Right forelimb (tissue), 1 donor: ENCODE measurements at regions not wholly inside any gene's neighbourhood (a gene's known extent, or its start where the extent isn't known, plus 50 kb on each side); places are given as distances from the start of the nearest gene placed in this dataset.
"Not testable (repeated sequence)": the region's sequence is repeated elsewhere in the genome, so short reads cannot be mapped to it uniquely, and the experiment has no call there.

ENCODE experiments used
- DNase-seq: peaks from one replicate; pipeline ENCODE4 v3.0.0-alpha.2; 2018

DNA sequence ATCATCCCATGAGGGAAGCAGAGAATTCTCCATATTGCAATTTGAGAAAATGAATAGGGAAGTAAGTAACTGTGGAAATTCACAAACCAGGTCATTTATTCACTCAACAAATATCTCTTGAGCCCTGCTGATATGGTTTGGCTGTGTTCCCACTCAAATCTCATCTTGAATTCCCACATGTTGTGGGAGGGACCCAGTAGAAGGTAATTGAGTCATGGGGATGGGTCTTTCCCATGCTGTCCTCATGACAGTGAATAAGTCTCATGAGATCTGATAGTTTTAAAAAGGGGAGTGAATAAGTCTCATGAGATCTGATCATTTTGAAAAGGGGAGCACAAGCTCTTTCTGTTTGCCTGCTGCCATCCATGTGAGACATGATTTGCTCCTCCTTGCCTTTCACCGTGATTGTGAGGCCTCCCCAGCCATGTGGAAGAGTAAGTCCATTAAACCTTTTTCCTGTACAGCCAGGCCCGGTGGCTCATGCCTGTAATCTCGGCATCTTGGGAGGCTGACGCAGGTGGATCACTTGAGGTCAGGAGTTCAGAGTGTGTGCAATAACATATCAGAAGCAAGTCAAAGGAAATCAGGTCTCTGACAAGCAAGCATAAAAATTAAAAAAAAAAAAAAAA, 193.2 kb downstream of the NDUFA10 start:
- peak; percentile 19 for DNase-seq

GRCh38 chr2:239831001-239831731, 194.0 kb downstream of the NDUFA10 start:
- DNase-seq, result peak; percentile 44

DNA sequence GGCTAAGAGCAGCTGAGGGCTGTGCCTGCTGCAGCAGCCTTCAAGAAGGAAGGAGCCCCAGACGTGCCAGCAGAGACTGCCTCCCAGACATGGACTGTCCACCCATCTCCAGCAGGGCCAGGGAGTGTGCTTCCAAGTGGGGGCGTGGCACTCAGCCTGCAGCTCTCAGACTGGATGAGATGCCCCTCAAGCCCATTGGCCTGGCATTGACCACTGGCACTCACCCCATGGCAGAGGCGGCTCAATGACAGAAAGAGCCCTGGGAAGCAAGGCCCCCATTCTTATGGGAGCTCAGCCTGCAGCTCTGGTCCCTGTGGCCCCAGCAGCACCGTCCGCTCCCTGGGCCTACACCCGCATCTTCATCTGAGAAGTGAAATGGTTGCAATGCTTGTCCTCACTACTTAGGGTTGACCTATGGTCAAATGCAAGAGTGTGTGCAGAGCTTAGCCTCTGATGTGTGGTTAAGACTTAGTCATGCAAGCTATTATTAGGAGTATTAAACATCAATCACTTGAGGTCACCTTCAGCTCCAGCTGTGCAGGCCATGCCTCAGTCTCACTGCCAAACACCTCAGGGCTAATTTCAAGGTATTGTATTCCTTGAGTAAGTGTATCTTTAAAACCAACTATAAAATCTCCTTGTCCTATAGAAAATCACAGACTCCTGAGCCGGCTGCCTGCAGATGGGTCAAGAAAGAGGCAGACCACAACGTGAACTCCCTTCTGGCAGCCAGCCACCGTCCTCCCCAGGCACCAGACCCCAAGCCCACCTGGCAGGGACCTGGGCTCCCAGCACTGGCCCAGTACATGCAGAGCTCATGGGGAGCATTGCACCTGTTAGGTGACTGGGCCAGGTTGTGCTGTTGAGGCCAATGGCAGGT, 194.8 kb downstream of the NDUFA10 start:
- peak; percentile 42 for DNase-seq

DNA sequence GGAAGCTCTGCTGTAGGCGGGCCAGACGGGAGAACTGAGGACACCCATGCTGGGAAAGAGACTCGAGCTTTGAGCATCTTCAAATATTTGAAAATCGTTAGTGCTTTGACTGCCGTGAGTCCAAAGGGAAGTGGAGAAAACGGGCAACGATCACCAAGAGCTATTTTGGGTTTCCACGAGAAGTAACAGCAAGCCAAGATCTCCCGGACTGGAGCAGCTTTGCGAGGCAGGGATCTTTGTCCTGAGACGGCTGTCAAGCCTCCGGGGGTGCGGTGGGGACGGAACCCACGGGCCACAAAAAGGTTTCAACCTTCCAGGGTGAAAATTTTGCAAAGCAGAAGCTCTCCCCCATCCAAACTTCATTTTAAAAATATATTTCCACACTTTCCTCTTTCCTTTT, 195.8 kb downstream of the NDUFA10 start:
- DNase-seq, result peak; percentile 30

GRCh38 chr2:239828973-239829275, 196.2 kb downstream of the NDUFA10 start:
- not testable (repeated sequence) for DNase-seq

DNA sequence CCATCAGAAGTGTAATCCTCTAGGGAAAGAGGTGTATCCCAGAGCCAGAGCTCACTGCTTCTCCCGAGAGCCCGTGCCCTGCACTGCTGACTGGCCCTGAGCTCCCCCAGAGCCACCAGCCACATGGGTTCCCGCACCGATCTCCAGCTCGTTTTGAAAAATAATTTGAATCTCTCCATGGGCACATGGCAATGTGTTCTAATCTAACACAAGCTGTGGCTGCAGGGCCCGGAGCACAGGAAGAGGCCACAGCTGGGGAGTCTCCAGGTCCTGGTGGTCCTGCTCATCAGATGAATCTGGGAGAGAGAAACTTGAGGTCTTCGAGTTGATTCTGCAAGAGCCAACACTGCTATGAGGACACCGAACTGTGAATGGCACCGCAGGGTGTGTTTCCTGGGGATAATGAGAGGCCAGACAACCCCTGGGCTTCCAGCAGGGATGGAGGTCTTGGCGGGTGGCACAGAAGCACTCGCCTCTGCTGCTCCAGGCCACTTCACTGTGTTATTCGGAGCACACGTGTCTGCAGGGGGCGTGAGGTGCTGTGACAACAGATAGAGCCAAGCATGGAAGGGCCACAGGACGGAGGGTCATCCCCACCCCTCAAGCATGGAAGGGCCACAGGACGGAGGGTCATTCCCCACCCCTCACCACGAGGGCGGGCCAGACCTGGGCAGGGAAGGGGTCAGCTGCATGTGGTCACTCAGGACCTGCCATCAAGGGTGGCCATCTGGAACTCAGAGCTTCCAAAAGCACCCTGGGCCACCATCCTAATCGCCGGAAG, 196.8 kb downstream of the NDUFA10 start:
- peak; percentile 39 for DNase-seq

DNA sequence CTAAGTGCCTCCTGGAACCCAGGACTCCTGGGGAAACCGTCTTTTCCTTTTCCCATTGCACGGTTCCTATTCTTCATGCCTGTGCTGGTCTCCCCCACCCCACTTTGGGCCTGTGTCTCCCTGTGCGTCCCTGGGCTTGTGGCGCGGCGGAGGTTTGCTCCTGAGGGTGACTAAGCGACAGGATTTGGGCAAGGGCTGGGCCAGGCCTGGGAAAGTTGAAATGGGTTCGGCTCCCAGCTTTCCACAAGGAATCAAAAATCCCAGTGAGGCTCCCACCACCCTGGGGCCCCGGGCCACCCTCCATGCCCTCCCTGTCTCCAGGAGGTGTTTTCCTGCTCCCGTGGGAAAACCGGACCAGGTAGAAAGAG, 197.6 kb downstream of the NDUFA10 start:
- DNase-seq, result peak; percentile 29

- DNase-seq, result peak; percentile 32
Observed at GRCh38 chr2:239826786-239827522, 198.2 kb downstream of the NDUFA10 start.

GRCh38 chr2:239826376-239826775, 198.8 kb downstream of the NDUFA10 start:
- peak; percentile 16 for DNase-seq

DNA sequence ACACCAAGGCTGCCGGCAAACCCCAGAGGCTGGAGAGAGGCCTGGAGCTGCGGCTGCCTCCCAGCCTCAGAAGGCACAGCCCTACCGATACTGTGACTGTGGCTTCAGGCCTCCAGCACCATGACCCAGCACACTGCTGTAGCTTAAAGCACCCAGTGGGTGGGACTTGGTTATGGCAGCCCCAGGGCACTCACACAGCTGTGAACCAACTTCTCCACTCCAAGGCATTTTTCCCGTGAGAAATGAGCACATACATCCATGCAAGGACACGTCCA, 199.5 kb downstream of the NDUFA10 start:
- DNase-seq, result no peak

DNA sequence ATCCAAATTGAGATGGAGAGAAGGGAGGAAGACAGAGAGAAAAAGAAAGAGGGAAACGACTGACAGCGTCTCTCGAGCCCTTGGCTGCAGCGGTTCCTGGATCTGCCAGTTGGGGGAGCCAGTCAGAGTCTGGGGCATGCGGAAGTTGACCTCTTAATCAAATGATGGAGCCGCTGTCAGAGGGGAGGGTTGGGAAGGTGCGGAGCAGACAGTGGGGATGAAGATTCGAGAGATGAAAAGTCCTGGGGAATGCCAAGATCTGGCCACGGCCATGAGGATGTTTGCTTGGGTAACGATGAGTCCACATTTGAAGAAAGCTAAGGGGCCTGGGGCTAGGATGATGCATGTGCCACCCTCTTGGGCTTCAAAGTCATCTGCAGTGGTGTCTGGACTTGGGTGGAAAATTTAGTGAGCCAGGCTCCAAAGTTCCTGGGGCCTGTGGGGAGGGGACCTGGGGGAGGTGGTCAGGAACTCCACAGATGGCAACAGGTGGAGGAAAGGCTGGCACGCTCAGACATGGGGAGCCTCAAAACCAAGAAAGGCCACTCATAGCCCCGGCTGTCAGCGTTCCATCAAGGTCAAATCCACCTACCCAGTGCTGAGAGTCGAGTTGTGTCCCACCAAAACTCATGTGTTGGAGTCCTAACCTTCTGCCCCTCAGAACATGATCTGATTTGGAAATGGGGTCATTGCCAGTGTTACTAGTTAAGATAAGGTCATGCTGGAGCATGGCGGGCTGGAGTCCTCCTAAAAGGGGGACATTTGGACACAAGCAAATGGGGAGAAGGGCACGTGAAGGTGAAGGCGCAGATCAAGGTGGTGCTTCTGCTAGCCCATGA, 200.1 kb downstream of the NDUFA10 start:
- peak; percentile 27 for DNase-seq

DNA sequence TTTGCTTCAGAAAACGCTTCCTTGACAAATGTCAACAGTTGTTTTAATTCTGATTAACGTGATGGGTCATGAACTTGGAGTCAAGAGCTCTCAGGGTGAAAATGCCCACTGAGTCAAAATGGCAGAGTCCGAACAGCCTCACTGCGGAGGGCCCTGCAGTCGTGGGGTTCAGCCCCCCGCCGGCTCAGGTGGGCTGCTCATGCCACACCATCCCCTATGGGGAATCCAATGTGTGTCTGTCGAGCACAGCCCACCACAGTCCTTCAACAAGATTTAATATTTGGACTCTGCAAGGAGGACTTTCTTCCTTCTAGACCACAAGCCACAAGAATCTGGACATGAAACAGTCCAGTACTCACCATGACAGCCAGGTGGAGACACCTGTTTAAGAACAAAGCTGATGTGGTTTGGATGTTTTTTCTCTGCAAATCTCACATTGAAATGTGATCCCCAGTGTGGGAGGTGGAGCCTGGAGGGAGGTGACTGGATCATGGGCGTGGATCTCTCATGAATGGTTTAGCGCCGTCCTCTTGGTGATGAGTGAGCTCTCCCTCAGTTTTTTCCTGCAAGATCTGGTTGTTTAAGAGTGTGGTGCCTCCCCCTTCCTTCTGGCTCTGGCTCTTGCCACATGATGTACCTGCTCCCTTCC, 201.0 kb downstream of the NDUFA10 start:
- peak; percentile 34 for DNase-seq

DNA sequence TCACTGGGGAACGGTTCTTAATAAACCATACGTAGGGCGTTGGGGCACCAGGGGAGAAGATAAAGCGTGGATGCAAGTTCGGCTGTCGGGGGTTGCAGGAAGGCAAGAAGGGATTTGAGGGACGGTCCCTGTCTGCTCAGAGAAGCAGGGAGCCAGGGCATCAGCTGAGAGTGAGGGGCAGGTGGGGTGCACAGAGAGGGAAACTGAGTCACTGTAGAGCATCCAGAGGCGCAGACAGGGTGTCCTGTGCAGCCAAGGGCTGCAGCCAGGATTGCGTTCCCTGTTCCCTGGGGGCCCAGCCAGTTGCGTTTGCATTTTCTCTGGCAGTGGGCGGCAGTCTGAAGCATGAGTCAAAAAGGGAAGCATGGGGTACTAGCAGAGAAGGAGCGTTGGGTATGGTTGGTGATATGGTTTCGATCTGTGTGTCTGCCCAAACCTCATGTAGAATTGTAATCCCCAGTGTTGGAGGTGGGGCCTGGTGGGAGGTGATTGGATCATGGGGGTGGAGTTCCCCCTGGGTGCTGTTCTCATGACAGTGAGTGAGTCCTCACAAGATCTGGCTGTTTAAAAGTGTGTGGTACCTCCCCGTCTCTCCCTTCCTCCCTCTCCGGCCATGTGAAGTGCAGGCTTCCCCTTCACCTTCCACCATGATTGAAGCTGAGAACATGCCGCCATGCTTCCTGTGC, 202.9 kb downstream of the NDUFA10 start:
- DNase-seq, result peak; percentile 32

DNA sequence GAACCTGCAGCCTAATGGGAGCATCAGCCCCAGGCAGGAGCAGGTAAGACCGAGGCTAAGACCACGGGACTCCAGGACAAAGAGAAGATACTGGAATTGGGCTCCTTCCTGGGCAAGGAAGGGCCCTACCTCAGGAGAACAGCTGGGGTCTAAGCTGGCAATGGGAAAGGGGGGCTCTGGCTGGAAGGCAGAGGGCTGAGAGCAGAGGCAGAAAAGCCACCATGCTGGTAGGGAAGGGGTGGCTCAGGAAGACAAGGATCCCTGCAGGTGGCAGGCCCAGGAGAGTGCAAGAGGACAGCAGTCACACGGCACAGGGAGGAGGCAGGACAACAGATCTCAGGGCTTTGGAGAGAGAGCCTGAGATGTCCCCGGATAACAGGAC, 203.5 kb downstream of the NDUFA10 start:
- peak; percentile 10 for DNase-seq

DNA sequence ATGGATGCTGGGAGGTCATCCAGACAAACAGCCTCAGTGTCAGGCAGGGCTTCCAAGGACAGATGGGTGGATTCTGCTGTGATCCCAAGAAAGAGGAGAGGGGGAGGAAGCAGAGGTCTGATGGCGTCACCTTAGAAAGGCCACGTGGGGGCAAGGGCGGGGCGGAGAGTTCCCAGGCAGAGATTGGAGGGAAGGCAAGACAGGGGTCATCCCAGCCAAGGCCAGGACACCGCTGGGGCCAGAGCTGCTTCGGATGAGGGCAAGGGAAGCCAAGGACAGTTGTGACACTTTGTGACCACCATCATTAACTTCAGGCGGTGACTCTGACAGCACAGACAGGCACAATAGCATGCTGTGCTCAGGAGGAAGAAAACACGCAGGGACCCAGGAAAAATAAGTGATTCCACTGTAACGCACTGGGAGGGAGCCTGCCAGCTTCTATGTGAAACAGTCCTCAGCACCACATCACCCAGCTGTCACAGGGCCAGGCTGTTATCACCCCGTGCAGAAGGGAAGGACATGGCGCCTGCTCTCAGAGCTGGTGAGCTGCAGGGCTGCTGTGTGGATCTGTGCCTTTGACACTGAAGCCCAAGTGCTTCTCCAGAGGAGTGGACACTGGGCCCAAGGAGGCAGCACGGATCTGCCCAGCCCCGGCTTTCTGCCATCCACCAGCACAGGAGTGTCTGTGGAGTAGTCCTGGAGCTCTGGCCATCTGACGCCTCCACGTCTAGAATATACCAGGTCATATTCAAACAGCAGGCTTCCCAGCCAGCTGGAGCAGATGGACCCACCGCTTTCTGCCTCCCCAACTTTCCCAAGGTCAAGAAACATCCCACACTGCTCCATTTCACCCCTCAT, 204.1 kb downstream of the NDUFA10 start:
- peak; percentile 24 for DNase-seq

DNA sequence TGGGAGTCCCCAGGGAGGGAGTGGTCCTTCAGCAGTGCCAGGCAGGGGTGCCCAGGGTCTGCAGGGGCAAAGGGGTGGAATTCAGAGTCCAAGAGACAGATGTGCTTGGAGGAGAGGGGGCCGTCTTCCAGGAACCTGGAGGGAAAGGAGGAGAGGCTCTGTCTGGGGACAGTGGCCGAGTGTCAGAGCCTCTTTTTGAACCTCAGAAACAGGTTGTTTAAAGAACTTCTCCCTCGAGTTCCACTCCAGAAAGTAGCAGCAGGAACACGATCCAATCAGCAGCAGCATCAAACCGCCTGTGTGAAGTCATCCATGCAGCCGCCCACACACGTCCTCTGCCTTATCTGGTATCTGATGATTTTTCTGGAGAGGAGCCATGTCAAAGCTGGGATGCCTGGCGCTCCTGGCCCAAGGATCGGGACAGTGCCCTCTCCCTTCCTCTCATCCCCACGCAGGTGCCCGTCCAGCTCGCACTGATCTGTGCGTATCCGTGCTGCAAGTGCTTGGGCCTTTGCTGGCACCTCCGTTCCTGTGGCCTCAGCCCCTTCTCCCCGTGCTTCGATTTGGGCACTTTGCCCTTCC, 205.1 kb downstream of the NDUFA10 start:
- peak; percentile 23 for DNase-seq

GRCh38 chr2:239819091-239819973, 205.8 kb downstream of the NDUFA10 start:
- DNase-seq, result peak; percentile 36

- peak; percentile 37 for DNase-seq
Observed at GRCh38 chr2:239818531-239819011, 206.6 kb downstream of the NDUFA10 start.
